Activated T-helper 1 cell treated with anti-CD3 and anti-CD28 coated beads, Interleukin-12 subunit alpha, Interleukin-12 subunit beta, Interleukin-2, Interleukin-4 antibody, amounts not matched to agents 30 ng/mL and 10 ng/mL and 1 ng/mL, durations not matched to agents 14 hours and 24 hours and 36 hours (primary cell): ENCODE measurements at regions not wholly inside any gene's neighbourhood (a gene's known extent, or its start where the extent isn't known, plus 50 kb on each side); places are given as distances from the start of the nearest gene placed in this dataset.
"Not testable (repeated sequence)": the region's sequence is repeated elsewhere in the genome, so short reads cannot be mapped to it uniquely, and the experiment has no call there.

Experiments
- DNase-seq: peaks from one replicate; pipeline ENCODE4 v3.0.0; 2021; ENCODE audit warnings: low spot score
- H3K27ac Mint-ChIP-seq: one replicate; pipeline ENCODE4 v1.8.0; 2021; ENCODE audit warnings: mild to moderate bottlenecking, mixed read lengths
- H3K27me3 Mint-ChIP-seq: one replicate; pipeline ENCODE4 v1.8.0; 2022; ENCODE audit warnings: mild to moderate bottlenecking, moderate library complexity, mixed read lengths; ENCODE audit not compliant: insufficient read depth
- H3K36me3 Mint-ChIP-seq: one replicate; pipeline ENCODE4 v1.8.0; 2021; ENCODE audit warnings: low read depth, mixed read lengths
- H3K4me1 Mint-ChIP-seq: one replicate; pipeline ENCODE4 v1.8.0; 2021; ENCODE audit warnings: low read depth, mixed read lengths
- H3K4me3 Mint-ChIP-seq: one replicate; pipeline ENCODE4 v1.8.0; 2021; ENCODE audit warnings: mild to moderate bottlenecking, moderate library complexity, mixed read lengths
- H3K9me3 Mint-ChIP-seq: one replicate; pipeline ENCODE4 v1.8.0; 2021; ENCODE audit warnings: mixed read lengths
- intact Hi-C: fragments of 100-400 bp; cut with micrococcal nuclease; formaldehyde crosslinking; loops from one replicate; pipeline ENCODE4 v1.15.1; 2024

GRCh38 chrX:1111601-1112300 lies 100.7 kb downstream of the CRLF2 start:
- DNase-seq: no peak
- intact Hi-C loops: no loop called here
- H3K36me3 Mint-ChIP-seq: no peaks in the 10 kb centered on the region
- no peak overlapping the region for H3K27ac Mint-ChIP-seq
- peak overlapping the region; percentile 41 for H3K4me3 Mint-ChIP-seq
- peaks cover 5% of the 10 kb centered on the region for H3K4me1 Mint-ChIP-seq
- H3K9me3 Mint-ChIP-seq: peaks cover 8% of the 10 kb centered on the region
- H3K27me3 Mint-ChIP-seq: peaks cover 14% of the 10 kb centered on the region

DNA sequence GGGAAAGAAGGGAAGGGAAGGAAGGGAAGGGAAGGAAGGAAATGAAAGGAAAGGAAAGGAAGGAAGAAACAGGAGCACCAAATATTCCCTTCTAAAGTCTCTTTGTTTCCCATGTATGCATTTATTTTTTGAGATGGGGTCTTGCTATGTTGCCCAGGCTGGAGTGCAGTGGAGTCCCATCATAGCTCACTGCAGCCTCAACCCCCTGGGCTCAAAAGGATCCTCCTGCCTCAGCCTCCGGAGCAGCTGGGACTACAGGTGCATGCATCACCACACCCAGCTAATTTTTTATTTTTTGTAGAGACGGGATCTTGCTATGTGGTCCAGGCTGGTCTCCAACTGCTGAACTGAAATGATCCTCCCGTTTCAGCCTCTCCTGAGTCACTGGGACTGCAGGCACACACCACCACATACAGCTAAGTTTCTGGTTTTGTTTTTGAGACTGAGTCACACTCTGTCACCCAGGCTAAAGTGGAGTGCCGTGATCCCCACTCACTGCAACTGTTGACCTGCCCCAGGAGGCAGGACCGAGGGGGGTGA lies 102.8 kb downstream of the CRLF2 start:
- Mint-ChIP-seq H3K9me3 (peaks cover 8% of the 10 kb centered on the region), H3K4me3 (no peak overlapping the region), H3K4me1 (peaks cover 5% of the 10 kb centered on the region), H3K36me3 (no peaks in the 10 kb centered on the region), H3K27ac (no peak overlapping the region), H3K27me3 (peaks cover 22% of the 10 kb centered on the region)
- intact Hi-C loops: no loop called here
- no peak for DNase-seq

- no peak overlapping the region for H3K27ac Mint-ChIP-seq
- H3K4me3 Mint-ChIP-seq: no peak overlapping the region
- no peaks in the 10 kb centered on the region for H3K36me3 Mint-ChIP-seq
- peaks cover 5% of the 10 kb centered on the region for H3K4me1 Mint-ChIP-seq
- H3K9me3 Mint-ChIP-seq: peaks cover 8% of the 10 kb centered on the region
- no peak for DNase-seq
- peaks cover 22% of the 10 kb centered on the region for H3K27me3 Mint-ChIP-seq
- intact Hi-C loops: no loop called here
Measured at GRCh38 chrX:1108501-1109445, 103.7 kb downstream of the CRLF2 start.

DNA sequence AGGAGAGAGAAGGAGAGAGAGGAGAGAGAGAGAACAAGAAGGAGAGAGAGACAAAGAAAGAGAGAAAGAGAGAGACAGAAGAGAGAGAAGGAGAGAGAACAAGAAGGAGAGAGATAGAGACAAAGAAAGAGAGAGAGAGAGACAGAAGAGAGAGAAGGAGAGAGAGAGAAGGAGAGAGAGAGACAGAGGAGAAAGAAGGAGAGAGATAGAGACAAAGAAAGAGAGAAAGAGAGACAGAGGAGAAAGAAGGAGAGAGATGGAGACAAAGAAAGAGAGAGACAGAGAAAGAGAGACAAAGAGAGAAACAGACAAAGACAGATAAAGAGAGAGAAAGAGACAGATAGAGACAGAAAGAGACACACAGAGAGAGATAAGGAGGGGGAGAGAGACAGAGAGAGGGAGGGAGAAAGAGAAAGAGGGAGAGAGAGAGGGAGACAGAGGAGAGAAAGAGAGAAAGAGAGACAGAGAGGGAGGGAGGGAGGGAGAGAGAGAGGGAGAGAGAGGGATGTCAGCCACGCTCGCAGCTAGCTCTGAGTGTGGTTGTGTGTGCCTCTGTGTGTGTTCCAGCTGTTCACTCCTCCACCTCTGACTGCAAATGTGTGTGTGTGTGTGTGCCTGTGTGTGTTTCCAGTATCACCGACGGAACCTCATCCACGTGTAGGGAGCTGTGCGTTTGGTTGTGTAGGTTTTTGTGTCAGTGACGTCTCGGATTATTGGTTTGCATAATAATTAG lies 105.8 kb downstream of the CRLF2 start:
- no peak overlapping the region for H3K4me3 Mint-ChIP-seq

DNA sequence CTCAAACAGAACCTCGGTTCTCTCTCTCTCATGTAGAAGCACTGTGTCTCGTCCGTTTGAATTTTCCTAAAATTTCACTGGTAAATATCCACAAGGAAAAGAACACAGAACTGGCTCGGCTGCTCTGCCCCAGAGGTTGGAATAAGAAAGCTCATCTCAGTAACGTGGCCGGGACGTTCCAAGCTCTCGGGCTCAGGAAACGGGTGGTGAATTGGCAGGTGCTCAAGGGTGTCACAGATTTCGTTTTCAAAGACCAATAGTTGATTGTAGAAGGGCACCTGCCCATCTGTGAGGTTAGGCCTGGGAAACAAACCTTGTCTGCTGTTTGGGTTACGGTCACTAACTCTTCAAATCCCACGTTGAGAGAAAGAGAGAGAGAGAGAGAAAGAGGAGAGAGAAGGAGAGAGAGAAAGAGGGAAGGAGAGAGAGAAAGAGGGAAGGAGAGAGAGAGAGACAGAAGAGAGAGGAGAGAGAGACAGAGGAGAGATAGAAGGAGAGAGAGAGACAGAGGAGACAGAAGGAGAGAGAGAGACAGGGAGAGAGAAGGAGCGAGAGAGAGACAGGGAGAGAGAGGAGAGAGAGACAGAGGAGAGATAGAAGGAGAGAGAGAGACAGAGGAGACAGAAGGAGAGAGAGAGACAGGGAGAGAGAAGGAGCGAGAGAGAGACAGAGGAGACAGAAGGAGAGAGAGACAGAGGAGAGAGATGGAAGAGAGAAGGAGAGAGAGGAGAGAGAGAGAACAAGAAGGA lies 106.6 kb downstream of the CRLF2 start:
- Mint-ChIP-seq H3K4me1 (no peaks in the 10 kb centered on the region), H3K27ac (no peak overlapping the region), H3K36me3 (no peaks in the 10 kb centered on the region)

More for the DNA sequence above, 105.8 kb downstream of the CRLF2 start:
- no peak for DNase-seq
- Mint-ChIP-seq H3K27ac (no peak overlapping the region), H3K4me1 (peaks cover 5% of the 10 kb centered on the region), H3K36me3 (no peaks in the 10 kb centered on the region), H3K9me3 (peaks cover 8% of the 10 kb centered on the region), H3K27me3 (peaks cover 22% of the 10 kb centered on the region)
- intact Hi-C loops: no loop called here

GRCh38 chrX:1105031-1105430 lies 107.4 kb downstream of the CRLF2 start:
- intact Hi-C loops, H3K27ac Mint-ChIP-seq, H3K36me3 Mint-ChIP-seq, H3K4me1 Mint-ChIP-seq, H3K4me3 Mint-ChIP-seq, H3K9me3 Mint-ChIP-seq, DNase-seq: not testable (repeated sequence)
- H3K27me3 Mint-ChIP-seq: peaks cover 26% of the 10 kb centered on the region

More for the DNA sequence above, 106.6 kb downstream of the CRLF2 start:
- DNase-seq: no peak
- H3K9me3 Mint-ChIP-seq: peaks cover 6% of the 10 kb centered on the region
- peaks cover 22% of the 10 kb centered on the region for H3K27me3 Mint-ChIP-seq
- intact Hi-C loops: no loop called here
- H3K4me3 Mint-ChIP-seq: no peak overlapping the region

DNA sequence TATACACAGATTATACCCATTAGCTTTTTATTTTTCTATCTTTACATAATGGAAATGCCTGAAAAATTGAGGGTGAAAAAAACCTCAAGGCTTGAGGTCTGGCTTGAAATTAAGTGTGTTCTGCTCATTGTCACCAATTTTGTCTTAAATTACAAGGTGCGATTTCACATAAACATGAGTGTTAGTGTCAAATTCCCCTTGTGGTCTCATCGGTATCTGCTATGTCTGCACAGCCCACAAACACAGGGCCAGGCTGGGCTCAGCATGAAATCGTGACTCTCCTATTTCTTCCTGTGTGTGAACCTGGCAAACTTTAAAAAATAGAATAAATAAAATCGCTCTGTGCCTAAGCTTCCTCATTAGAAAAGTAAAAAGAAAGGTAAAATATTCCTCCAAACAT lies 109.1 kb downstream of the CRLF2 start:
- intact Hi-C loops: no loop called here
- Mint-ChIP-seq H3K9me3 (peaks cover under 1% of the 10 kb centered on the region), H3K27ac (no peak overlapping the region), H3K4me3 (no peak overlapping the region), H3K27me3 (peaks cover 22% of the 10 kb centered on the region), H3K4me1 (no peaks in the 10 kb centered on the region), H3K36me3 (no peaks in the 10 kb centered on the region)
- DNase-seq: no peak

GRCh38 chrX:1102786-1103185 lies 109.7 kb downstream of the CRLF2 start:
- Mint-ChIP-seq H3K9me3 (peaks cover 3% of the 10 kb centered on the region), H3K27me3 (peaks cover 22% of the 10 kb centered on the region), H3K36me3 (no peaks in the 10 kb centered on the region), H3K4me1 (no peaks in the 10 kb centered on the region), H3K4me3 (no peak overlapping the region), H3K27ac (no peak overlapping the region)
- no peak for DNase-seq
- intact Hi-C loops: no loop called here

- H3K27me3 Mint-ChIP-seq: peaks cover 19% of the 10 kb centered on the region
- H3K4me3 Mint-ChIP-seq: not testable (repeated sequence)
Measured at GRCh38 chrX:1102221-1102620, 110.2 kb downstream of the CRLF2 start.

GRCh38 chrX:1099146-1099770 lies 113.2 kb downstream of the CRLF2 start:
- intact Hi-C loops: no loop called here
- Mint-ChIP-seq H3K9me3 (peaks cover 23% of the 10 kb centered on the region), H3K36me3 (no peaks in the 10 kb centered on the region), H3K27ac (no peak overlapping the region), H3K4me1 (no peaks in the 10 kb centered on the region), H3K27me3 (peaks cover 8% of the 10 kb centered on the region), H3K4me3 (no peak overlapping the region)
- no peak for DNase-seq

More at GRCh38 chrX:1102221-1102620, 110.2 kb downstream of the CRLF2 start:
- H3K9me3 Mint-ChIP-seq, H3K27ac Mint-ChIP-seq, DNase-seq, intact Hi-C loops, H3K36me3 Mint-ChIP-seq, H3K4me1 Mint-ChIP-seq: not testable (repeated sequence)

DNA sequence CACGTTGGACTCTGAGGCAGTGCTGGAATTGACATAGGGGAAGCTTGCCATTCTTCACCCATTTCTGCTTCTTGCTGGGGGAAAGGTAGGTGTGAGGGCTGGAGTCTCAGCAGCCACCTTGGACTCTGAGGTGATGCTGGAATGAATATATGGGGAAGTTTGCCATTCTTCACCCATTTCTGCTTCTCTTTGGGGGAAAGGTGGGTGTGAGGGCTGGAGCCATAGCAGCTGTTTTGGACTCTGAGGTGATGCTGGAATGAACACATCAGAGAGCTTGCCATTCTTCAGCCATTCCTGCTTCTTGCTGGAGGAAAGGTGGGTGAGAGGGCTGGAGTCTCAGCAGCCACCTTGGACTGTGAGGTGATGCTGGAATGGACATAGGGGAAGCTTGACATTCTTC lies 115.1 kb downstream of the CRLF2 start:
- intact Hi-C loops: no loop called here

More for the DNA sequence above, 115.1 kb downstream of the CRLF2 start:
- peaks cover 13% of the 10 kb centered on the region for H3K4me1 Mint-ChIP-seq
- H3K27ac Mint-ChIP-seq: no peak overlapping the region
- no peak for DNase-seq
- H3K9me3 Mint-ChIP-seq: peaks cover 23% of the 10 kb centered on the region
- no peaks in the 10 kb centered on the region for H3K36me3 Mint-ChIP-seq
- H3K4me3 Mint-ChIP-seq: no peak overlapping the region
- H3K27me3 Mint-ChIP-seq: peaks cover 8% of the 10 kb centered on the region
